Astrocyte of the spinal cord (primary cell): ENCODE measurements at regions not wholly inside any gene's neighbourhood (a gene's known extent, or its start where the extent isn't known, plus 50 kb on each side); places are given as distances from the start of the nearest gene placed in this dataset.

Experiments used
- DNase-seq: peaks from one replicate; pipeline ENCODE4 v3.0.0; 2011; ENCODE audit warnings: low read depth, low spot score
- H3K4me3 ChIP-seq: 2 replicates; pipeline ENCODE4 v1.5.1; 2011; ENCODE audit warnings: low read depth, mild to moderate bottlenecking, low read length, moderate library complexity
- CTCF ChIP-seq: IDR thresholded peaks from 2 replicates; pipeline ENCODE4 v1.5.1; 2012; ENCODE audit warnings: low read depth, mild to moderate bottlenecking, low read length, inconsistent platforms
- in situ Hi-C: cut with HindIII; loops from 2 replicates; pipeline ENCODE4 v1.10.0; 2017; ENCODE audit warnings: low sequenced_read_pairs

- TF ChIP-seq CTCF, result no peak
Measured at GRCh38 chr6:164418262-164418588, 891.2 kb downstream of the C6orf118 start.

GRCh38 chr6:164417537-164418261, 891.7 kb downstream of the C6orf118 start:
- TF ChIP-seq CTCF, result no peak
- in situ Hi-C loops, result no loop called here
- DNase-seq, result no peak
- no peak overlapping the region for H3K4me3 ChIP-seq

More at GRCh38 chr6:164418262-164418588, 891.2 kb downstream of the C6orf118 start:
- no peak for DNase-seq
- no peak overlapping the region for H3K4me3 ChIP-seq
- in situ Hi-C loops, result no loop called here

GRCh38 chr6:164415832-164416563, 893.4 kb downstream of the C6orf118 start:
- in situ Hi-C loops, result no loop called here
- no peak for TF ChIP-seq CTCF
- no peak for DNase-seq
- no peak overlapping the region for H3K4me3 ChIP-seq

- DNase-seq, result no peak
- no peak overlapping the region for H3K4me3 ChIP-seq
- in situ Hi-C loops, result no loop called here
- TF ChIP-seq CTCF, result no peak
Measured at GRCh38 chr6:164414695-164415094, 894.7 kb downstream of the C6orf118 start.

- H3K4me3 ChIP-seq, result no peak overlapping the region
- in situ Hi-C loops, result no loop called here
- TF ChIP-seq CTCF, result no peak
- no peak for DNase-seq
Measured at GRCh38 chr6:164412566-164412965, 896.8 kb downstream of the C6orf118 start.

GRCh38 chr6:164410017-164410416, 899.4 kb downstream of the C6orf118 start:
- no peak overlapping the region for H3K4me3 ChIP-seq
- no peak for DNase-seq
- in situ Hi-C loops, result no loop called here
- TF ChIP-seq CTCF, result no peak
